ENCODE measurements at regions not wholly inside any gene's neighbourhood (a gene's known extent, or its start where the extent isn't known, plus 50 kb on each side); places are given as distances from the start of the nearest gene placed in this dataset.
"Not testable (repeated sequence)": the region's sequence is repeated elsewhere in the genome, so short reads cannot be mapped to it uniquely, and the experiment has no call there.

DNA sequence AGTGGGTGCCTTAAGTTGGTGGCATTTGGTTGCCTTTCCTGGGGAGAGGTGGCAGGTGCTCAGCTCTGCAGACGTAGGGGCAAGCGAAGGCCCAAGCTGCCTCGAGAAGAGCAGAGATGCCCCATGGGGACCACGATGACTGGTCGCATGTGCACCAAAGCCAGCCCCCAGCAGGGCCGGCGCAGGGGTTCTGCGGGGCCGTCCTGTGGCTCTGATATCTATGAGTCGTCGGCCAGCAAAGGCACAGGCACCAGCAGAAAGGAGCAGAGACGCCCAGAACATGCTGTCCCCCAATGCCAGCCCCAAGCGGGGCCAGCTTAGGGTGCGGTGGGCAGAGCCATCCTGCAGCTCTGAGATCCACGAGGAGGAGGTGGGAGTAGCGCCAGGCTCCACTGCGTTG, 1408.6 kb downstream of the FOXD4L5 start:
- TF ChIP-seq, protein P1, sequence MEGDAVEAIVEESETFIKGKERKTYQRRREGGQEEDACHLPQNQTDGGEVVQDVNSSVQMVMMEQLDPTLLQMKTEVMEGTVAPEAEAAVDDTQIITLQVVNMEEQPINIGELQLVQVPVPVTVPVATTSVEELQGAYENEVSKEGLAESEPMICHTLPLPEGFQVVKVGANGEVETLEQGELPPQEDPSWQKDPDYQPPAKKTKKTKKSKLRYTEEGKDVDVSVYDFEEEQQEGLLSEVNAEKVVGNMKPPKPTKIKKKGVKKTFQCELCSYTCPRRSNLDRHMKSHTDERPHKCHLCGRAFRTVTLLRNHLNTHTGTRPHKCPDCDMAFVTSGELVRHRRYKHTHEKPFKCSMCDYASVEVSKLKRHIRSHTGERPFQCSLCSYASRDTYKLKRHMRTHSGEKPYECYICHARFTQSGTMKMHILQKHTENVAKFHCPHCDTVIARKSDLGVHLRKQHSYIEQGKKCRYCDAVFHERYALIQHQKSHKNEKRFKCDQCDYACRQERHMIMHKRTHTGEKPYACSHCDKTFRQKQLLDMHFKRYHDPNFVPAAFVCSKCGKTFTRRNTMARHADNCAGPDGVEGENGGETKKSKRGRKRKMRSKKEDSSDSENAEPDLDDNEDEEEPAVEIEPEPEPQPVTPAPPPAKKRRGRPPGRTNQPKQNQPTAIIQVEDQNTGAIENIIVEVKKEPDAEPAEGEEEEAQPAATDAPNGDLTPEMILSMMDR (IDR thresholded peaks at IDR 0.05; ENCODE audit: low read length), result not testable (repeated sequence)
- not testable (repeated sequence) for TF ChIP-seq EZH2 (IDR thresholded peaks at IDR 0.05; ENCODE audit: borderline replicate concordance, low read length)
